GM21528 (cell line): ENCODE measurements at regions not wholly inside any gene's neighbourhood (a gene's known extent, or its start where the extent isn't known, plus 50 kb on each side); places are given as distances from the start of the nearest gene placed in this dataset.
"Not testable (repeated sequence)": the region's sequence is repeated elsewhere in the genome, so short reads cannot be mapped to it uniquely, and the experiment has no call there.

ENCODE experiments used
- ATAC-seq: cut with Tn5 transposase; IDR thresholded peaks from one replicate; pipeline ENCODE4 v1.9.1; 2021; ENCODE audit warnings: mild to moderate bottlenecking, moderate library complexity; ENCODE audit not compliant: unreplicated experiment, low FRiP score

DNA sequence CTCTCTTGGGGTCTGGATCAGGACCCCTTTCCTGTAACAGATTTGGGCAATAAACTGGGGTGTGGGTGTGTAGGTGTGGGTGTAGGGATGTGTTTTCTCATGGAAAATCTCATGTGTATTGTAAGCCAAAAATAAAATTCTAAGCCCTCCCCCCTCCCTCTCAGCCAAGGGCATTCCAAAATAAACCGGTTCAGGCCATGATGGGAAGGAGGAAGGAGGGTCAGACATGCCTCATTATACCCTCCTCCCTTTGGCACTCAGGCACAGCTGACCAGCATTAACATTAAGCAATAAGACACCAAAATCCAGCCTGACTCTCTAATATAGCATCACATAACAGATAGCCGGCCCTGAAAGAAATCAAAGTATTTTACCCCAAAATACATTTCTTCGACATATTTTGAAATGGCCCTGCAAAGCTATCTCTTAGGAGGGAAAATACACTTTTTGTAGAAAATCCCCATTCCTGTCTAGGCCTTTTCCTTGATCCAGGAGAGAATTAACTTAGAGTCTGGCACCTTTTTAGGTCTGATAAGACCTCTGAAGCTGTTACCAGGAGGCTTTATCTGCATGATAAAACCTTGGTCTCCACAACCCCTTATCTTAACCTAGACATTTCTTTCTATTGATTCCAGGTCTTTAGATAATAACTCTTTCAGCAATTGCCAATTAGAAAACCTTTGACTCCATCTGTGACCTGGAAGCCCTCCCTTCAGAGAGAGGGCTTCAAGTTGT is 128.7 kb upstream of the COL5A2 start:
- ATAC-seq, result no peak

GRCh38 chr2:189309331-189309730 is 129.8 kb upstream of the COL5A2 start:
- ATAC-seq, result no peak

- no peak for ATAC-seq
Observed at GRCh38 chr2:189312211-189312610, 129.1 kb upstream of the WDR75 start.

GRCh38 chr2:189312643-189313042 is 128.6 kb upstream of the WDR75 start:
- ATAC-seq, result no peak

- ATAC-seq, result no peak
Observed at GRCh38 chr2:189318761-189319160, 122.5 kb upstream of the WDR75 start.

DNA sequence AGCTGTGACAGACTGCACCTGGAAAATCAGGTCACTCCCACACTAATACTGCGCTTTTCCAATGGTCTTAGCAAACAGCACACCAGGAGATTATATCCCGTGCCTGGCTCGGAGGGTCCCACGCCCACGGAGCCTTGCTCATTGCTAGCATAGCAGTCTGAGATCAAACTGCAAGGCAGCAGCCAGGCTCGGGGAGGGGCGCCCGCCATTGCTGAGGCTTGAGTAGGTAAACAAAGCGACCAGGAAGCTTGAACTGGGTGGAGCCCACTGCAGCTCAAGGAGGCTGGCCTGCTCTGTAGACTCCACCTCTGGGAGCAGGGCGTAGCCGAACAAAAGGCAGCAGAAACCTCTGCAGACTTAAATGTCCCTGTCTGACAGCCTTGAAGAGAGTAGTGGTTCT is 121.8 kb upstream of the WDR75 start:
- ATAC-seq, result not testable (repeated sequence)

- ATAC-seq, result no peak
Observed at GRCh38 chr2:189327879-189328847, 113.1 kb upstream of the WDR75 start.

DNA sequence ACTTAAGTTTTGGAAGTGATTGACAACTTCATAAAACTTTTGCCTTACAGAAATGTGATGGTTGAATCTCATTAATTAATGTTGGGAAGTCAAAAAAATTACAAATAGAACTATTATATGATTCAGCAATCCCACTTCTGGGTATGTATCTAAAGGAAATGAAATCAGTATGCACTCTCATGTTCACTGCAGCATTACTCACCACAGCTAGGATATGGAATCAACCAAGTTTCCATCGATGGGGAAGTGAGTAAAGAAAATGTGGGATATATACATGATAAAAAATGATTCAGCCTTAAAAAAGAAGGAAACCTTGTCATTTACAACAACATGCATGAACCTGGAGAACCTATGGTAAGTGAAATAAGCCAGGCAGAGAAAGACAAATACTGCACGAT is 112.4 kb upstream of the WDR75 start:
- no peak for ATAC-seq

DNA sequence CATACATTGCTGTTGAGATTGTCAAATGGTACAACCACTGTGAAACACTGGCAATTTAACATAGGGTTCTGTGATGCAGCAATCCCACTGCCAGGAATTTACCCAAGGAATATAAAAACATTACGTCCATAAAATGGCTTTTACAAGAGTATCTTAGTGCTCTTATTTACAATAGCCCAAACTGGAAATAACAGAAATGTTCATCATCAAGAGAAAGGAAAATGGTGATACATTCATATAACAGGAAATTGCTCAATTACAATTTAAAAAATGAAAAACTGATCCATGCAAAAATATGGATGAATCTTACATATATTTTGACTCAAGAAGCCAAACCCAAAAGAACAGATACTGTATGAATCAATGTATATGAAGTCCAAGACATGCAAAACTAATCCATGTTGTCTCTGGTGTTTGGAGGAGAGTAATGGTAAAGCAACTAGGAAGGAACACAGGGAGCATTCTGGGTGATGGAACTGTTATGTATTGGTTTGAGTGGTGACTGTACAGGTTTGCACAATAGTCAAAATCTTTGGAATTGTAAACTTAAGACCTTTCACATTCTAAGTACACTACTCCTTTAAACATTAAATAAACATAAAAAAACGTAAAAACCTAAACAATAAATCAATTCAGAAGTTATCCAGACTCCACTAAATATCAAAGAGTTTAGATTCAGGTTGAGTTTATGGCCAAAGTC is 104.8 kb upstream of the WDR75 start:
- no peak for ATAC-seq

- ATAC-seq, result no peak
Observed at GRCh38 chr2:189337656-189338055, 103.6 kb upstream of the WDR75 start.

DNA sequence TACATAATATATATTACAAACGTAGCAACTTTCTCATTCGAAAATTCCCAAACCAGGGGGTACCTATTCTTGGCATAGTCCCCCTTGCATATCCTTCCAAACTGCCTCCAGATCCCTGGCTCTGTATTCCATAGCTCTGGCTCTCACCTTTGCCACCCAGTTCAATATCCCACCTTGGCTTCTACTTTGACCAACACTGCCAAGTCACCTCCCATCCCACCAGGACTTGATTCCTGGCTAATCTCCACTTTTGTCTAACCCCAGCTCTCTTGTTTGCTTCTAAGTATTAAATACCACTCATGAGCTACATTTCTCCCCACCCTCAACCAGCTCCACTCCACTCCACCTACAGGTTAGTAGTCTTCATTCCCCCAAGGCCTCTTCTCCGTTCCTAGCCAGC is 103.2 kb upstream of the WDR75 start:
- no peak for ATAC-seq

GRCh38 chr2:189341077-189341476 is 100.2 kb upstream of the WDR75 start:
- no peak for ATAC-seq

DNA sequence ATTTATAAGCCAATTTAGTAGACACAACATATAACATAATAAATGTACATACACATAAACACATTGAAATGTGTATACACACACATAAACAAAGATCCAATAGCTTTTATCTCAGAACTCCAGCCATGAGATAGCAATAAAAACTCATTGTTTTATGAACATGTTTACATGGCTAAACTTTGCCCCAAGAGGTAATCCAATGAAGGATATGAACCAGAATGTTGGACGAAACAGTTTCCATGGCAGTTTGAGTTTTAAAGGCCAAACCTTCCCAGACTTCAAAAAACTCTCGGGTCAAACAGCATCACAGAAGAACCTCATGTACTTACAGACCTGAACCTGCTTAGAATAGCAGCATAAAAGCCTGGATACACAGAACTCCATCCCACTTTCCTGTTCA is 97.2 kb upstream of the WDR75 start:
- no peak for ATAC-seq

GRCh38 chr2:189347540-189347939 is 93.7 kb upstream of the WDR75 start:
- no peak for ATAC-seq

DNA sequence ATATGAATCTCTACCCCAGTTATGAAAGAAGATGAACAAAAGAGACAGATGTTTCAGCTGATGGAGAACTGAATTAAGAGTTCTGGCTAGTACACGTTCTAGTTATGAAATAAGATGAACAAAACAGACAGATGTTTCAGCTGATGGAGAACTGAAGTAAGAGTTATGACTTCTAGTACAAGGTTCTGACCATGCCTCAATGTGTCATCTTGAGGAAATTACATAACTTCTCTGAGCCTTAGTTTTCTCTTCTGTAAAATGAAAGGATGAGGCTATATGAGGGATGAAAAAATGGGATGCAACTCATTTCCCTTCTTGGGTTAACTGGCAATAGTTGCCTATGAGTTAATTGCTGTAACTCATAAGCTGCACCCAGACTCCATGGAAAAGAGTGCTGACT is 92.9 kb upstream of the WDR75 start:
- ATAC-seq, result no peak

- ATAC-seq, result no peak
Observed at GRCh38 chr2:189350540-189351209, 90.6 kb upstream of the WDR75 start.

DNA sequence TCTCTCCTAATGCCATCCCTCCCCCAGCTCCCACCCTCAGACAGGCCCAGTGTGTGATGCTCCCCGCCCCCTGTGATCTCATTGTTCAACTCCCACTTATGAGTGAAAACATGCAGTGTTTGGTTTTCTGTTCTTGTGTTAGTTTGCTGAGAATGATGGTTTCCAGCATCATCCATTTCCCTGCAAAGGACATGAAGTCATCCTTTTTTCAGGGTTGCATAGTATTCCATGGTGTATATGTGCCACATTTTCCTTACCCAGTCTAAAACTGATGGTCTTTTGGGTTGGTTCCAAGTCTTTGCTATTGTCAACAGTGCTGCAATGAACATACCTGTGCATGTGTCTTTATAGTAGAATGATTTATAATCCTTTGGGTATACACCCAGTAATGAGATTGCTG is 89.3 kb upstream of the WDR75 start:
- ATAC-seq, result not testable (repeated sequence)

DNA sequence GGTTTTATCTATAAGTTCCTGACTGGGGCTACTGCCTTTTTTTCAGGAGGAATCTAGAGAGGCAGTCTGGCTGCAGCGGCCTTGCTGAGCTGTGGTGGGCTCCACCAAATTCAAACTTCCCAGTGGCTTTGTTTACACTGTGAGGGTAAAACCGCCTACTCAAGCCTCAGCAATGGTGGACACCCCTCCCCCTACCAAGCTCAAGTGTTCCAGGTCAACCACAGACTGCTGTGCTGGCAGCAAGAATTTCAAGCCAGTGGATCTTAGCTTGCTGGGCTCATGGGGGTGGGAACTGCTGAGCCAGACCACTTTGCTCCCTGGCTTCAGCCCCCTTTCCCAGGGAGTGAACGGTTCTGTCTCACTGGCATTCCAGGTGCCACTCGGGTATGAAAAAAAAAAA is 83.9 kb upstream of the WDR75 start:
- ATAC-seq, result not testable (repeated sequence)

- no peak for ATAC-seq
Observed at GRCh38 chr2:189360861-189361260, 80.4 kb upstream of the WDR75 start.

DNA sequence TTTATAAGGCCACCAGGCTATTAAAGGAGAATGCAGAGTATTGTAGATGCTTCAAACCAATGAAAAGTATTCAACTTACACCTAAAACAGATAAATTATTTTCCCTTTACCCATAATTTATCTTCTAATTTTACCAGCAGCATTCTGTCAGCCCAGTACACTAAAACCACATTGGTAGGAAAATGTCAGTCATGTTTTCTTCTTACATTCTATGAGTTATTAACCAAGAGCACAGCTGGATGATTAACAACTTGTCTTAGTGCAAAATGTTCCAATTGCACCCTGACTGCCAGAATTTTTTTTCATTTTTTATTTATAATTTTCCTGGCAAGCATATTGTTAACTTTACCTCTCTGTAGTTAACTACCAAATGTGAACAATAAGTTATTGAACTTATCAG is 79.0 kb upstream of the WDR75 start:
- no peak for ATAC-seq

DNA sequence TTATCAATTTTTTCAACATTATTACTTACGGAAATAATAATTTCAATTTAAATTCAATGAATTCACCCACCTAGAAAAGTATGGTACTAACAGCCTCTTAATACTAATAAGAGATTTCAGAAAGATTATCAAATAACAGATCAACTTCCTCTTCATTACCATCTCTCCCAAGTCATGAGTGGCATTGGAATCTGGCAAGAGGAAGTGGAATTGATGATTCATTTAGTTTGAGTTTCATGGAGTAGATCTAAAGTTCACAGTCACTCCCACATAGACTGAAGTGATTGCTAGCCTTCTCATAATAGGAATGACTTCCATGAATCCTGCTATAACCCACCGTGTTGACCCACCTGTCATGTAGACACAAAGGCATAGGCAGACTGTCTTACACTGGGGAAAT is 77.7 kb upstream of the WDR75 start:
- no peak for ATAC-seq
